Mesenchymal stem cell (in vitro differentiated cells and primary cell): ENCODE measurements at regions not wholly inside any gene's neighbourhood (a gene's known extent, or its start where the extent isn't known, plus 50 kb on each side); places are given as distances from the start of the nearest gene placed in this dataset.
A peak's percentile ranks its signal among the peaks of the same experiment; 100 is the strongest.

Experiments
- DNase-seq: peaks from one replicate; pipeline ENCODE4 v3.0.0-alpha.2; 2013
- H2AFZ ChIP-seq: one replicate; pipeline ENCODE4 v1.6.1; 2013; ENCODE audit warnings: low read depth, mild to moderate bottlenecking, control low read depth, inconsistent platforms, low read length, moderate library complexity
- H2AK5ac ChIP-seq: 2 replicates; pipeline ENCODE4 v1.6.1; 2013; ENCODE audit warnings: low read length, moderate library complexity, mild to moderate bottlenecking, inconsistent platforms; ENCODE audit not compliant: severe bottlenecking
- H2BK120ac ChIP-seq: one replicate; pipeline ENCODE4 v1.6.1; 2013; ENCODE audit warnings: low read depth, mild to moderate bottlenecking, inconsistent platforms, low read length, moderate library complexity
- H2BK12ac ChIP-seq, 2 experiments: one replicate each; pipeline ENCODE4 v1.6.1; 2013; ENCODE audit warnings: inconsistent platforms in 2 of 2, low read length in 2 of 2, mild to moderate bottlenecking in 2 of 2, moderate library complexity in 2 of 2, control low read depth in 1 of 2
- H2BK15ac ChIP-seq: one replicate; pipeline ENCODE4 v1.6.1; 2013; ENCODE audit warnings: mild to moderate bottlenecking, low read depth, inconsistent platforms; ENCODE audit not compliant: poor library complexity, severe bottlenecking
- H2BK5ac ChIP-seq: 2 replicates; pipeline ENCODE4 v1.6.1; 2013; ENCODE audit warnings: low read depth, mild to moderate bottlenecking, low read length, control low read depth, inconsistent platforms; ENCODE audit not compliant: poor library complexity, severe bottlenecking
- H3K14ac ChIP-seq, 2 experiments: one replicate each; pipeline ENCODE4 v1.6.1; 2013; ENCODE audit warnings: inconsistent platforms in 2 of 2, low read length in 2 of 2, control low read depth in 1 of 2, mild to moderate bottlenecking in 1 of 2, moderate library complexity in 1 of 2
- H3K18ac ChIP-seq, 2 experiments: one replicate each; pipeline ENCODE4 v1.6.1; 2013; ENCODE audit warnings: inconsistent platforms in 2 of 2, low read length in 2 of 2, control low read depth in 1 of 2, low read depth in 1 of 2, mild to moderate bottlenecking in 1 of 2
- H3K23ac ChIP-seq, 2 experiments: one replicate each; pipeline ENCODE4 v1.6.1; 2013; ENCODE audit warnings: inconsistent platforms in 2 of 2, low read length in 2 of 2, mild to moderate bottlenecking in 2 of 2, moderate library complexity in 2 of 2, control low read depth in 1 of 2
- H3K27ac ChIP-seq: 2 replicates; pipeline ENCODE4 v1.5.1; 2013; ENCODE audit warnings: mild to moderate bottlenecking, moderate library complexity, low read length, control low read depth, inconsistent platforms; ENCODE audit not compliant: poor library complexity, severe bottlenecking
- H3K27me3 ChIP-seq, 2 experiments: 2 replicates each; pipeline versions ENCODE4 v1.6.1 to v1.7.0; 2013; ENCODE audit warnings: low read length in 2 of 2, mild to moderate bottlenecking in 2 of 2, moderate library complexity in 2 of 2, control low read depth in 1 of 2, inconsistent platforms in 1 of 2; ENCODE audit not compliant: control insufficient read depth in 1 of 2, insufficient read depth in 1 of 2
- H3K36me3 ChIP-seq, 2 experiments: 2 replicates each; pipeline versions ENCODE4 v1.6.1 to v1.7.0; 2013; ENCODE audit warnings: low read length in 2 of 2, control low read depth in 1 of 2, inconsistent platforms in 1 of 2, low read depth in 1 of 2, mild to moderate bottlenecking in 1 of 2; ENCODE audit not compliant: insufficient read depth in 2 of 2, control insufficient read depth in 1 of 2
- H3K4ac ChIP-seq, 2 experiments: one replicate each; pipeline ENCODE4 v1.6.1; 2013; ENCODE audit warnings: inconsistent platforms in 2 of 2, low read length in 2 of 2, mild to moderate bottlenecking in 2 of 2, moderate library complexity in 2 of 2, control low read depth in 1 of 2, low read depth in 1 of 2
- H3K4me1 ChIP-seq: 2 replicates; pipeline ENCODE4 v1.6.1; 2013; ENCODE audit warnings: low read depth, low read length, control low read depth; ENCODE audit not compliant: control insufficient read depth, insufficient read depth
- H3K4me2 ChIP-seq: 2 replicates; pipeline ENCODE4 v1.6.1; 2013; ENCODE audit warnings: low read length, mild to moderate bottlenecking, inconsistent platforms; ENCODE audit not compliant: poor library complexity, severe bottlenecking
- H3K4me3 ChIP-seq, 2 experiments: 2 replicates each; pipeline versions ENCODE4 v1.5.1 to v1.7.0; 2013; ENCODE audit warnings: low read length in 2 of 2, mild to moderate bottlenecking in 2 of 2, control low read depth in 1 of 2, low read depth in 1 of 2; ENCODE audit not compliant: insufficient read depth in 1 of 2
- H3K79me1 ChIP-seq: replicated peaks from 2 replicates; pipeline ENCODE4 v1.6.1; 2013; ENCODE audit warnings: mild to moderate bottlenecking, control low read depth, low read length, inconsistent platforms; ENCODE audit not compliant: poor library complexity, severe bottlenecking
- H3K9ac ChIP-seq: 2 replicates; pipeline ENCODE4 v1.7.0; 2013; ENCODE audit warnings: mild to moderate bottlenecking, low read length, moderate library complexity
- H3K9me3 ChIP-seq: 2 replicates; pipeline ENCODE4 v1.7.0; 2013; ENCODE audit warnings: mild to moderate bottlenecking, low read length; ENCODE audit not compliant: control insufficient read depth
- H4K8ac ChIP-seq: one replicate; pipeline ENCODE4 v1.6.1; 2013; ENCODE audit warnings: inconsistent platforms, mild to moderate bottlenecking, low read length, moderate library complexity
- H4K91ac ChIP-seq: one replicate; pipeline ENCODE4 v1.6.1; 2013; ENCODE audit warnings: mild to moderate bottlenecking, low read length, inconsistent platforms
- WGBS: methylation state at CpG from one replicate; pipeline ENCODE4 v1.1.7; 2013; ENCODE audit warnings: mixed read lengths; 5-methylcytosine and 5-hydroxymethylcytosine counted together

GRCh38 chr4:11565899-11566298 lies 137.2 kb upstream of the HS3ST1 start:
- Histone ChIP-seq H3K36me3 (no peaks in the 10 kb centered on the region), H3K4me1 (no peaks in the 10 kb centered on the region), H2BK15ac (no peak overlapping the region), H3K4me2 (no peak overlapping the region), H3K14ac (no peak overlapping the region), H3K4me3 (no peak overlapping the region), H4K8ac (no peak overlapping the region), H3K18ac (no peak overlapping the region), H2BK120ac (no peak overlapping the region), H2BK12ac (no peak overlapping the region), H3K27ac (no peak overlapping the region), H3K23ac (no peak overlapping the region), H3K79me1 (no peaks in the 10 kb centered on the region), H2BK5ac (no peak overlapping the region), H3K9ac (no peak overlapping the region), H2AK5ac (no peak overlapping the region), H3K4ac (no peak overlapping the region), H2AFZ (no peak overlapping the region), H4K91ac (no peak overlapping the region), H3K27me3 (no peaks in the 10 kb centered on the region), H3K9me3 (no peaks in the 10 kb centered on the region)
- no peak for DNase-seq
- WGBS: no CpG with 5 or more reads among the region's 2 CpGs

GRCh38 chr4:11565213-11565612 lies 136.5 kb upstream of the HS3ST1 start:
- no peaks in the 10 kb centered on the region for H3K36me3 ChIP-seq
- no peak overlapping the region for H3K4me3 ChIP-seq
- H3K79me1 ChIP-seq: no peaks in the 10 kb centered on the region
- H3K18ac ChIP-seq: no peak overlapping the region
- H3K9ac ChIP-seq: no peak overlapping the region
- no peak overlapping the region for H3K4me2 ChIP-seq
- no peak overlapping the region for H2BK15ac ChIP-seq
- H2AK5ac ChIP-seq: no peak overlapping the region
- H3K14ac ChIP-seq: no peak overlapping the region
- no peak overlapping the region for H3K23ac ChIP-seq
- no peaks in the 10 kb centered on the region for H3K27me3 ChIP-seq
- no peak overlapping the region for H4K91ac ChIP-seq
- no CpG with 5 or more reads among the region's 1 CpG for WGBS
- no peak for DNase-seq
- no peaks in the 10 kb centered on the region for H3K9me3 ChIP-seq
- H2BK120ac ChIP-seq: no peak overlapping the region
- no peak overlapping the region for H3K4ac ChIP-seq
- H2BK12ac ChIP-seq: no peak overlapping the region
- H3K27ac ChIP-seq: no peak overlapping the region
- no peak overlapping the region for H2AFZ ChIP-seq
- no peak overlapping the region for H4K8ac ChIP-seq
- H2BK5ac ChIP-seq: no peak overlapping the region
- H3K4me1 ChIP-seq: no peaks in the 10 kb centered on the region

GRCh38 chr4:11564021-11564420 lies 135.3 kb upstream of the HS3ST1 start:
- H3K9me3 ChIP-seq: no peaks in the 10 kb centered on the region
- H3K23ac ChIP-seq: no peak overlapping the region
- H2BK12ac ChIP-seq: no peak overlapping the region
- H4K8ac ChIP-seq: no peak overlapping the region
- no peak overlapping the region for H3K4ac ChIP-seq
- no peak overlapping the region for H2BK15ac ChIP-seq
- H3K4me3 ChIP-seq: no peak overlapping the region
- H3K18ac ChIP-seq: no peak overlapping the region
- no peaks in the 10 kb centered on the region for H3K27me3 ChIP-seq
- H3K14ac ChIP-seq: no peak overlapping the region
- H3K79me1 ChIP-seq: no peaks in the 10 kb centered on the region
- no peak overlapping the region for H2BK5ac ChIP-seq
- no peak overlapping the region for H2AFZ ChIP-seq
- no peak overlapping the region for H2AK5ac ChIP-seq
- no peak overlapping the region for H4K91ac ChIP-seq
- H3K9ac ChIP-seq: no peak overlapping the region
- no peak overlapping the region for H3K27ac ChIP-seq
- H3K36me3 ChIP-seq: no peaks in the 10 kb centered on the region
- no peak overlapping the region for H3K4me2 ChIP-seq
- 71% methylated on average over 2 of the region's 2 CpGs for WGBS
- DNase-seq: no peak
- H3K4me1 ChIP-seq: no peaks in the 10 kb centered on the region
- no peak overlapping the region for H2BK120ac ChIP-seq

DNA sequence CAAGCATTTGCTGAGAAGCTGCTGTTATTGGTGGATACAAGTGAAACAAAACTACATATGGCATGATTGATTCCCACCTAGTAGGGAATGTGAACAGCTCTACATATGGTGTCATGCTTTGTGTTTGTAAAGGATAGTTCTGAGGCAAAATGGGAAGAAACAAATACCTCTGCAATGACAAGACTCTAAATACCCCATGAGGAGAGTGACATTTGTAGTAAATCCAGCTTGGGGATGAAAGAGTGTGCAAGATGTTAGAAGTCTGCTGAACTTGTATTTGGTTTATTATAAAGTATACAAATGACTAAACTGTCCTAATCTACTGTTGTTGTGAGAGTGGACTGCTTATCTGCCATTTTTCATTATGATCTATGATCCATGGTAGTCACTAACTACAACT lies 120.8 kb upstream of the HS3ST1 start:
- H3K18ac ChIP-seq: no peak overlapping the region
- no peak overlapping the region for H2BK5ac ChIP-seq
- H4K8ac ChIP-seq: no peak overlapping the region
- H2BK12ac ChIP-seq: no peak overlapping the region
- H3K4me2 ChIP-seq: no peak overlapping the region
- H3K4ac ChIP-seq: no peak overlapping the region
- no peaks in the 10 kb centered on the region for H3K36me3 ChIP-seq
- H2BK120ac ChIP-seq: no peak overlapping the region
- no peaks in the 10 kb centered on the region for H3K79me1 ChIP-seq
- H2AK5ac ChIP-seq: no peak overlapping the region
- H3K4me1 ChIP-seq: peaks cover 1% of the 10 kb centered on the region
- H2BK15ac ChIP-seq: no peak overlapping the region
- H3K27me3 ChIP-seq: no peaks in the 10 kb centered on the region
- H2AFZ ChIP-seq: no peak overlapping the region
- H4K91ac ChIP-seq: no peak overlapping the region
- no peak overlapping the region for H3K14ac ChIP-seq
- no peak overlapping the region for H3K27ac ChIP-seq
- H3K4me3 ChIP-seq: no peak overlapping the region
- H3K23ac ChIP-seq: no peak overlapping the region
- no peaks in the 10 kb centered on the region for H3K9me3 ChIP-seq
- DNase-seq: peak; percentile 62
- no peak overlapping the region for H3K9ac ChIP-seq
